ENCODE measurements at regions not wholly inside any gene's neighbourhood (a gene's known extent, or its start where the extent isn't known, plus 50 kb on each side); places are given as distances from the start of the nearest gene placed in this dataset.

DNA sequence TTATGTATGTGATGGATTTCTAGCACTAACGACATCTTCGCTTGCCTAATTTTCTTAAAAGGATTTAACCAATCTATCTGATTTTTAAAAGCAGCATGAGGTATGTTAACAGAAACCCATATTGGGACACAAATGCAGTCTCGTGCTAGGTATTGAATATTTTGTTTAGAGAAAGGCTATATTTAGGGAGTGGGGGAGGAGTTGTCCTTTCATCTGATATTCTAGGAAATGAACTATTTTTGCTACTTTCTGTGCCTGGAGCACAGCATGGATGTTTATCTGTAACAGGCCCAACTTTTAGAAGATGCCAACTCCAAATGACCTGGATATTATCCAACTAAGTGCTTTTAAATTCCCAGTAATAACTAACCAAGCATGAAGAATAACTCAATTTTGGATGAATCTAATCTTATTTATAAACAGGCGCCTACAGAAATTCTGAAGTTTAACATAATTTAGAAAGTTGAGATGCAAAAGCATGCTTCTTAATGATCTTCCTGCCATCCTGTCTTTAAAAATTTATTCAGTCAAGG is 317.1 kb upstream of the CHD6 start:
- H3K36me3 Mint-ChIP-seq (ENCODE audit: low read depth), result no peaks in the 10 kb centered on the region
- TF ChIP-seq, protein P1, sequence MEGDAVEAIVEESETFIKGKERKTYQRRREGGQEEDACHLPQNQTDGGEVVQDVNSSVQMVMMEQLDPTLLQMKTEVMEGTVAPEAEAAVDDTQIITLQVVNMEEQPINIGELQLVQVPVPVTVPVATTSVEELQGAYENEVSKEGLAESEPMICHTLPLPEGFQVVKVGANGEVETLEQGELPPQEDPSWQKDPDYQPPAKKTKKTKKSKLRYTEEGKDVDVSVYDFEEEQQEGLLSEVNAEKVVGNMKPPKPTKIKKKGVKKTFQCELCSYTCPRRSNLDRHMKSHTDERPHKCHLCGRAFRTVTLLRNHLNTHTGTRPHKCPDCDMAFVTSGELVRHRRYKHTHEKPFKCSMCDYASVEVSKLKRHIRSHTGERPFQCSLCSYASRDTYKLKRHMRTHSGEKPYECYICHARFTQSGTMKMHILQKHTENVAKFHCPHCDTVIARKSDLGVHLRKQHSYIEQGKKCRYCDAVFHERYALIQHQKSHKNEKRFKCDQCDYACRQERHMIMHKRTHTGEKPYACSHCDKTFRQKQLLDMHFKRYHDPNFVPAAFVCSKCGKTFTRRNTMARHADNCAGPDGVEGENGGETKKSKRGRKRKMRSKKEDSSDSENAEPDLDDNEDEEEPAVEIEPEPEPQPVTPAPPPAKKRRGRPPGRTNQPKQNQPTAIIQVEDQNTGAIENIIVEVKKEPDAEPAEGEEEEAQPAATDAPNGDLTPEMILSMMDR (IDR thresholded peaks at IDR 0.05), result no peak
- no peaks in the 10 kb centered on the region for H3K27me3 Mint-ChIP-seq
- H3K4me1 Mint-ChIP-seq (ENCODE audit: low read depth), result no peaks in the 10 kb centered on the region
- no peaks in the 10 kb centered on the region for H3K9me3 Mint-ChIP-seq
- DNase-seq (no peak), ATAC-seq (no peak)
- intact Hi-C loops (cut with micrococcal nuclease), result no loop called here
- no peak overlapping the region for H3K4me3 Mint-ChIP-seq
- ChIA-PET POLR2A (no interaction called here), CTCF (no interaction called here)
- no peak overlapping the region for H3K27ac Mint-ChIP-seq

DNA sequence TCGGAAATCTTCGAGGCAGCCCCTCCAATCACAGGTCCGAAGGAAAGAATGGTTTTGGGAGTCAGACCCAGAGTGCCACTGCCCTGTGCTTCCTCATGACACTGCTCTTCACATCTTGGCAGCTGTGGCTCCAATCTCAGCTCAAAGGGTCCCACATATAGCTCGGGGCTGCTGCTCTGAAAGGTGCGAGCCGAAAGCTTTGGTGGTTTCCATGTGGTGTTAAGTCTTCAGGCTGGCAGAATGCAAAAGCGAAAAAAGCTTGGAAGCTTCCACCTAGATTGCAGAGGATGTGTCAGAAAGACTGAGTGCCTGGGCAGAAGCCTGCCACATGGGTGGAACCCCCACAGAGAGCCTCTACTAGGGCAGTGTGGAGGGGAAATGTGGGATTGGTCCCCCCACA is 314.3 kb upstream of the CHD6 start:
- DNase-seq (no peak), ATAC-seq (no peak)
- POLR2A ChIA-PET, result no interaction called here
- H3K4me1 Mint-ChIP-seq (ENCODE audit: low read depth), result no peaks in the 10 kb centered on the region
- CTCF ChIA-PET, result no interaction called here
- TF ChIP-seq, protein P1 (IDR thresholded peaks at IDR 0.05), result no peak
- intact Hi-C loops (cut with micrococcal nuclease), result no loop called here
- H3K9me3 Mint-ChIP-seq, result no peaks in the 10 kb centered on the region
- H3K27me3 Mint-ChIP-seq, result no peaks in the 10 kb centered on the region
- no peak overlapping the region for H3K4me3 Mint-ChIP-seq
- no peak overlapping the region for H3K27ac Mint-ChIP-seq
- no peaks in the 10 kb centered on the region for H3K36me3 Mint-ChIP-seq (ENCODE audit: low read depth)

DNA sequence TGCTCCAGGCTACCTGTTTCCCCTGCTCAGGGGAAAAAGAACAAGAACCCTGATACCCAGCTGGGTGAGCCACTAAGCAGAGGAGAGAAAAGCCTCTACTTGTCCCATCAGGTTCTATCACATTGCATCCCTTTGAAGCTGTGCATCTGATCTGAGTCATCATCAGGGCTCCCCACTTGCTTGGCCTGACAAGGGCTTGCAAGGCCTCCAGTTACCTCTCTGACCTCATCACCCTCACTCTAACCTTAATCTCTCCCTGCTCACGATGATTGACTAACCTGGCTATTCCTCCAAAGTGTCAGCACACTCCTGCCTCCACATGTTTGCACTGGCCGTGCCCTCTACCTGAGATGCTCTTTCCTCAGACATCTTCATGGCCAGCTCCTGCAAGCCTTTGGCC is 309.5 kb upstream of the CHD6 start:
- POLR2A ChIA-PET, result no interaction called here
- CTCF ChIA-PET, result no interaction called here
- no peak for ATAC-seq
- no peaks in the 10 kb centered on the region for H3K9me3 Mint-ChIP-seq
- DNase-seq, result no peak
- no peak overlapping the region for H3K27ac Mint-ChIP-seq
- H3K27me3 Mint-ChIP-seq, result peaks cover 4% of the 10 kb centered on the region
- H3K4me3 Mint-ChIP-seq, result no peak overlapping the region
- TF ChIP-seq, protein P1 (IDR thresholded peaks at IDR 0.05), result no peak
- intact Hi-C loops (cut with micrococcal nuclease), result no loop called here
- H3K36me3 Mint-ChIP-seq (ENCODE audit: low read depth), result no peaks in the 10 kb centered on the region
- H3K4me1 Mint-ChIP-seq (ENCODE audit: low read depth), result no peaks in the 10 kb centered on the region

DNA sequence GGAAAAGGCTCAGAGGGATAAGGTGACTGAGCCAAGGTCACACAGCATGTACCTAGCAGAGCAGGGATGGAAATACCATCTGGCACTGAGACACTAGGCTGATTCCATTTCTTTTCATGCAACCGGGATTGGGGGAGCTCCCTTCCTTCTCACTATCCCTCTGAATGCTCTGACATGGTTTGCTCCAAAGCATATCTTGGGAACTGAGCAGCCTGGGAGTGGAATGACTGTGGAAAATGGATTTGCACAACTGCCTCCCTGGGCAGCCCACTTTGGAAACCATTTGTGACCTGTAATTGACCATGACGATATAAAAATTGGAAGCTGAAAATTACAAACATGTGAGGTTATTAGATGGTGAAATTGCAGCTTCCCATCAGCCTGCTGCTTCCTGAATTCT is 309.0 kb upstream of the CHD6 start:
- DNase-seq (no peak), ATAC-seq (no peak)
- ChIA-PET CTCF (no interaction called here), POLR2A (no interaction called here)
- no peak overlapping the region for H3K27ac Mint-ChIP-seq
- intact Hi-C loops (cut with micrococcal nuclease), result no loop called here
- no peak overlapping the region for H3K4me3 Mint-ChIP-seq
- peaks cover 6% of the 10 kb centered on the region for H3K27me3 Mint-ChIP-seq
- TF ChIP-seq, protein P1 (IDR thresholded peaks at IDR 0.05), result no peak
- H3K9me3 Mint-ChIP-seq, result no peaks in the 10 kb centered on the region
- no peaks in the 10 kb centered on the region for H3K4me1 Mint-ChIP-seq (ENCODE audit: low read depth)
- no peaks in the 10 kb centered on the region for H3K36me3 Mint-ChIP-seq (ENCODE audit: low read depth)

DNA sequence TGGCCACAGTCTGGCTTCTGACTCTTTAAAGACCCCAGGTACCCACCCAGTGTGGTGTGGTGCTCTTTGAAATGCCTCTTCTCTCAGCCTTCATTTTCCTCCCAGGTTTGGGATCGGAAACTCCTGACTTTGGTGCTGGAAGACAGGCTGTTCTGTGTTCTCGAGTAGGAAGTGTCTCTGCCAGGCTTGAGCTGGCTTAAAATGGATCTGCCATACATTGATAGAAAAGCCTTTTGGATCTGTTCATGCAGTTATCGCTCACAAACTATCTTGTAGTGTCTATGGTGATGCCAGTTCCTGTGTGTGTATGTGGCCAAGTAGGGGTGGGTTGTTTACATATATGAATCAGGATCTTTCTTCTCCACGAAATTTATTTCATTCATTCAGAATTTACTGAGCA is 307.3 kb upstream of the CHD6 start:
- no peaks in the 10 kb centered on the region for H3K36me3 Mint-ChIP-seq (ENCODE audit: low read depth)
- H3K27ac Mint-ChIP-seq, result no peak overlapping the region
- ChIA-PET POLR2A (no interaction called here), CTCF (no interaction called here)
- no peak for ATAC-seq
- no peaks in the 10 kb centered on the region for H3K4me1 Mint-ChIP-seq (ENCODE audit: low read depth)
- intact Hi-C loops (cut with micrococcal nuclease), result no loop called here
- no peaks in the 10 kb centered on the region for H3K9me3 Mint-ChIP-seq
- DNase-seq, result no peak
- H3K4me3 Mint-ChIP-seq, result no peak overlapping the region
- TF ChIP-seq, protein P1 (IDR thresholded peaks at IDR 0.05), result no peak
- peaks cover 6% of the 10 kb centered on the region for H3K27me3 Mint-ChIP-seq
